GM12878 (cell line): ENCODE measurements at regions not wholly inside any gene's neighbourhood (a gene's known extent, or its start where the extent isn't known, plus 50 kb on each side); places are given as distances from the start of the nearest gene placed in this dataset.

Experiments
- ATAC-seq: fragments of 200-7000 bp; cut with Tn5 transposase; 3 replicates; pipeline ENCODE4 v1.9.1; 2020; ENCODE audit warnings: mild to moderate bottlenecking, moderate library complexity
- BruUV-seq: library from RNA; stranded (reverse); fragments of 400-500 nt; replicated peaks from 2 replicates; lab custom pipeline; 2021; lab: Mats Ljungman, UMichigan
- CTCF ChIA-PET: fragments of 300-600 bp; sonication (Branson Sonifier 250); formaldehyde crosslinking; extraction: SDS; loops from one replicate; lab custom pipeline; 2021; ENCODE audit warnings: inconsistent platforms; lab: Yijun Ruan, JAX
- POLR2A ChIA-PET: fragments of 350-600 bp; formaldehyde crosslinking; extraction: SDS; loops from one replicate; lab custom pipeline; 2021; ENCODE audit warnings: inconsistent platforms; lab: Charles Lee
- RAD21 ChIA-PET: fragments of 300-600 bp; sonication (Branson Sonifier 250); formaldehyde crosslinking; loops from one replicate; lab custom pipeline; 2023; ENCODE audit warnings: antibody characterized with exemption; ENCODE audit not compliant: unreplicated experiment; lab: Charles Lee
- SMC1A ChIA-PET: fragments of 300-600 bp; sonication (Branson Sonifier 250); formaldehyde crosslinking; loops from one replicate; lab custom pipeline; 2023; ENCODE audit not compliant: unreplicated experiment, uncharacterized antibody; lab: Charles Lee
- DNase-seq: peaks from one replicate; pipeline ENCODE4 v3.0.0-alpha.2; 2011; ENCODE audit warnings: low read depth, low spot score
- FAIRE-seq: peaks from 3 replicates; lab custom pipeline; 2011; peaks lifted over from hg19 to GRCh38; lab: Jason Lieb, UNC
- H2AFZ ChIP-seq: 2 replicates; pipeline ENCODE4 v1.6.0; 2011; ENCODE audit warnings: low read depth, low read length, control low read depth; ENCODE audit not compliant: control insufficient read depth
- H3K27ac ChIP-seq: 2 replicates; pipeline ENCODE4 v1.5.1; 2011; ENCODE audit warnings: control low read depth; ENCODE audit not compliant: control insufficient read depth, insufficient read depth
- H3K27me3 ChIP-seq, 2 experiments: replicated peaks in 1 of 2; 2 replicates each; pipeline versions ENCODE4 v1.6.0 to v1.6.1; 2011; ENCODE audit warnings: low read length in 1 of 2; ENCODE audit not compliant: control insufficient read depth in 2 of 2, insufficient read depth in 2 of 2
- H3K36me3 ChIP-seq, 2 experiments: 2 replicates each; pipeline ENCODE4 v1.5.1; 2011; ENCODE audit warnings: low read length in 1 of 2; ENCODE audit not compliant: control insufficient read depth in 2 of 2, insufficient read depth in 2 of 2
- H3K4me1 ChIP-seq: 2 replicates; pipeline ENCODE4 v1.6.1; 2011; ENCODE audit warnings: mild to moderate bottlenecking, low read length, moderate library complexity, mixed read lengths; ENCODE audit not compliant: control insufficient read depth, insufficient read depth
- H3K4me2 ChIP-seq: 2 replicates; pipeline ENCODE4 v1.6.0; 2011; ENCODE audit warnings: control low read depth; ENCODE audit not compliant: control insufficient read depth, insufficient read depth
- H3K4me3 ChIP-seq: fragments of 200-600 bp; sonication (generic); 2 replicates; pipeline ENCODE4 v1.5.1; 2016
- H3K79me2 ChIP-seq: 2 replicates; pipeline ENCODE4 v1.6.0; 2011; ENCODE audit warnings: low read length; ENCODE audit not compliant: control insufficient read depth, insufficient read depth
- H3K9ac ChIP-seq: 2 replicates; pipeline ENCODE4 v1.8.0; 2011; ENCODE audit warnings: low read length, control low read depth, mixed read lengths; ENCODE audit not compliant: control insufficient read depth, insufficient read depth
- H3K9me3 ChIP-seq: replicated peaks from 3 replicates; pipeline ENCODE4 v1.5.1; 2011; ENCODE audit warnings: mild to moderate bottlenecking, low read length; ENCODE audit not compliant: control insufficient read depth, insufficient read depth
- H4K20me1 ChIP-seq: 2 replicates; pipeline ENCODE4 v1.6.0; 2011; ENCODE audit not compliant: control insufficient read depth, insufficient read depth
- RB1 ChIP-seq: fragments of 450-650 bp; formaldehyde crosslinking; IDR thresholded peaks from 2 replicates; pipeline ENCODE4 v1.6.1; 2017; ENCODE audit warnings: mild to moderate bottlenecking, borderline replicate concordance
- RFX5 ChIP-seq: IDR thresholded peaks from 2 replicates; pipeline ENCODE4 v1.6.1; 2011; ENCODE audit warnings: low read depth, low read length, improper control_type of control experiment
- SMAD1 ChIP-seq: fragments of 450-650 bp; IDR thresholded peaks from 2 replicates; pipeline ENCODE4 v1.6.1; 2018; ENCODE audit warnings: mild to moderate bottlenecking, low read depth; ENCODE audit not compliant: partially characterized antibody
- WGBS: methylation state at CpG from one replicate; pipeline ENCODE4 v1.1.6; 2016; ENCODE audit warnings: low lambda C conversion rate; ENCODE audit not compliant: insufficient replicate concordance, insufficient coverage; ENCODE audit errors: missing lambda C conversion rate; 5-methylcytosine and 5-hydroxymethylcytosine counted together
- in situ Hi-C: fragments of 300-500 bp; cut with MboI; formaldehyde crosslinking; loops from 9 replicates; pipeline ENCODE4 v1.14.3; 2018; ENCODE audit warnings: mixed read lengths
- intact Hi-C: fragments of 100-400 bp; cut with micrococcal nuclease; formaldehyde crosslinking; loops from one replicate; pipeline ENCODE4 v1.14.2; 2022; ENCODE audit not compliant: unreplicated experiment
- TF ChIP-seq, protein P1 (sequence below): fragments of 150-350 bp; IDR thresholded peaks from 2 replicates; pipeline ENCODE4 v1.6.1; 2016; ENCODE audit warnings: low read depth, low read length
- TF ChIP-seq, protein P2 (sequence below): IDR thresholded peaks from 2 replicates; pipeline ENCODE4 v1.6.1; 2012; ENCODE audit warnings: low read depth, low read length, improper control_type of control experiment

DNA sequence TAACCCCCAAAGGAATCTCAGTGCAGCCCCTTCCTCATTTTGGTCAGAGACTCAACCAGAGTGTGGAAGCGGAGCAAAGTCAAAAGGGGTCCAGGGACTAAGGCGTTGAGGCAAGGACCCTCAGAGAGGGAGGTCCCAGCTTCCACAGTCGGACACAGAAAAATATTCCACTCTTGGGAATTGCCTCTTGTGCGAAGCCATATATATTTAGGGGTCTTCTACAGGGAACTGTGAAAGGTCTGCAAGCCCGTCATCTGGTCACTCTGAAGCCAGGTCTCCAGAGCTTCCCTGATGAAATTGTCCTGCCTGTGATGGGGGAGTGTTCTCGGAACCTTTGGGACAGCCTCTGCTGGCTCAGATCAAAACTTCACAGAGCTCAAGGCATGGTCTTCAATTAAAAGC is 160.8 kb downstream of the TBXT start:
- ATAC-seq (no peak), FAIRE-seq (no peak), DNase-seq (no peak)
- Histone ChIP-seq H3K9me3 (no peaks in the 10 kb centered on the region), H3K9ac (no peak overlapping the region), H3K4me1 (no peaks in the 10 kb centered on the region), H4K20me1 (no peaks in the 10 kb centered on the region), H3K27ac (no peak overlapping the region), H3K27me3 (peaks cover 0 to 2% of the 10 kb centered on the region in 2 experiments; a peak in 2 of 4 replicates), H2AFZ (no peak overlapping the region), H3K4me2 (no peak overlapping the region), H3K79me2 (no peaks in the 10 kb centered on the region), H3K4me3 (no peak overlapping the region), H3K36me3 (no peaks in the 10 kb centered on the region)
- BruUV-seq = no TSS peak
- POLR2A ChIA-PET = no interaction called here
- CTCF ChIA-PET = no interaction called here
- intact Hi-C loops (no loop called here), in situ Hi-C loops (no loop called here)
- SMC1A ChIA-PET = no interaction called here
- RAD21 ChIA-PET = no interaction called here
- 18% methylated on average over 6 of the region's 6 CpGs for WGBS
- TF ChIP-seq, protein P1, sequence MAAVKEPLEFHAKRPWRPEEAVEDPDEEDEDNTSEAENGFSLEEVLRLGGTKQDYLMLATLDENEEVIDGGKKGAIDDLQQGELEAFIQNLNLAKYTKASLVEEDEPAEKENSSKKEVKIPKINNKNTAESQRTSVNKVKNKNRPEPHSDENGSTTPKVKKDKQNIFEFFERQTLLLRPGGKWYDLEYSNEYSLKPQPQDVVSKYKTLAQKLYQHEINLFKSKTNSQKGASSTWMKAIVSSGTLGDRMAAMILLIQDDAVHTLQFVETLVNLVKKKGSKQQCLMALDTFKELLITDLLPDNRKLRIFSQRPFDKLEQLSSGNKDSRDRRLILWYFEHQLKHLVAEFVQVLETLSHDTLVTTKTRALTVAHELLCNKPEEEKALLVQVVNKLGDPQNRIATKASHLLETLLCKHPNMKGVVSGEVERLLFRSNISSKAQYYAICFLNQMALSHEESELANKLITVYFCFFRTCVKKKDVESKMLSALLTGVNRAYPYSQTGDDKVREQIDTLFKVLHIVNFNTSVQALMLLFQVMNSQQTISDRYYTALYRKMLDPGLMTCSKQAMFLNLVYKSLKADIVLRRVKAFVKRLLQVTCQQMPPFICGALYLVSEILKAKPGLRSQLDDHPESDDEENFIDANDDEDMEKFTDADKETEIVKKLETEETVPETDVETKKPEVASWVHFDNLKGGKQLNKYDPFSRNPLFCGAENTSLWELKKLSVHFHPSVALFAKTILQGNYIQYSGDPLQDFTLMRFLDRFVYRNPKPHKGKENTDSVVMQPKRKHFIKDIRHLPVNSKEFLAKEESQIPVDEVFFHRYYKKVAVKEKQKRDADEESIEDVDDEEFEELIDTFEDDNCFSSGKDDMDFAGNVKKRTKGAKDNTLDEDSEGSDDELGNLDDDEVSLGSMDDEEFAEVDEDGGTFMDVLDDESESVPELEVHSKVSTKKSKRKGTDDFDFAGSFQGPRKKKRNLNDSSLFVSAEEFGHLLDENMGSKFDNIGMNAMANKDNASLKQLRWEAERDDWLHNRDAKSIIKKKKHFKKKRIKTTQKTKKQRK = no peak
- no peak for TF ChIP-seq SMAD1
- no peak for TF ChIP-seq RFX5
- TF ChIP-seq RB1 = no peak
- TF ChIP-seq, protein P2, sequence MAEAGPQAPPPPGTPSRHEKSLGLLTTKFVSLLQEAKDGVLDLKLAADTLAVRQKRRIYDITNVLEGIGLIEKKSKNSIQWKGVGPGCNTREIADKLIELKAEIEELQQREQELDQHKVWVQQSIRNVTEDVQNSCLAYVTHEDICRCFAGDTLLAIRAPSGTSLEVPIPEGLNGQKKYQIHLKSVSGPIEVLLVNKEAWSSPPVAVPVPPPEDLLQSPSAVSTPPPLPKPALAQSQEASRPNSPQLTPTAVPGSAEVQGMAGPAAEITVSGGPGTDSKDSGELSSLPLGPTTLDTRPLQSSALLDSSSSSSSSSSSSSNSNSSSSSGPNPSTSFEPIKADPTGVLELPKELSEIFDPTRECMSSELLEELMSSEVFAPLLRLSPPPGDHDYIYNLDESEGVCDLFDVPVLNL = no peak
